Lower leg skin (tissue), 3 donors: ENCODE measurements at regions not wholly inside any gene's neighbourhood (a gene's known extent, or its start where the extent isn't known, plus 50 kb on each side); places are given as distances from the start of the nearest gene placed in this dataset.

Experiments used
- CTCF ChIP-seq, 3 donors: fragments of 450-650 bp; IDR thresholded peaks; one replicate each; pipeline ENCODE4 v1.5.1; 2016; ENCODE audit warnings: antibody characterized with exemption in 3 of 3, mild to moderate bottlenecking in 3 of 3, moderate library complexity in 2 of 3
- POLR2A ChIP-seq, 2 donors: fragments of 450-650 bp; IDR thresholded peaks; one replicate each; pipeline ENCODE4 v1.6.1; 2016 to 2017; ENCODE audit warnings: antibody characterized with exemption in 2 of 2, mild to moderate bottlenecking in 1 of 2, moderate library complexity in 1 of 2

GRCh38 chr9:16131264-16131663 is 578.4 kb downstream of the CCDC171 start:
- TF ChIP-seq CTCF (IDR thresholded peaks at IDR 0.05) (no peak), POLR2A (IDR thresholded peaks at IDR 0.05) (no peak)
